SK-N-SH (cell line): ENCODE measurements at regions not wholly inside any gene's neighbourhood (a gene's known extent, or its start where the extent isn't known, plus 50 kb on each side); places are given as distances from the start of the nearest gene placed in this dataset.

ENCODE experiments used
- CTCF ChIA-PET: fragments of 300-600, 350-600 bp; formaldehyde crosslinking; extraction: SDS; loops from one replicate; lab custom pipeline; 2021; lab: Yijun Ruan, JAX
- POLR2A ChIA-PET: fragments of 350-600 bp; sonication (Branson Sonifier 250); formaldehyde crosslinking; extraction: SDS; loops from one replicate; lab custom pipeline; 2020; ENCODE audit warnings: antibody characterized with exemption, inconsistent platforms; lab: Yijun Ruan, JAX
- DNase-seq: peaks from one replicate; pipeline ENCODE4 v3.0.0; 2012
- H2AFZ ChIP-seq: fragments of 200-600 bp; sonication (generic); 2 replicates; pipeline ENCODE4 v1.8.1; 2016; ENCODE audit warnings: antibody characterized with exemption, mild to moderate bottlenecking, low read depth
- H3F3A ChIP-seq: fragments of 200-600 bp; sonication (generic); replicated peaks from 2 replicates; pipeline ENCODE3; 2016; ENCODE audit warnings: antibody characterized with exemption, mild to moderate bottlenecking; ENCODE audit not compliant: insufficient read depth
- H3K27ac ChIP-seq, 2 experiments: fragments of 200-500 bp in 1 of 2; fragments of 200-600 bp in 1 of 2; sonication (Bioruptor generic) in 1 of 2; sonication (generic), shearing (Covaris generic) in 1 of 2; 2 replicates each; pipeline versions ENCODE4 v1.5.1 to v1.6.1; 2014 to 2016; ENCODE audit warnings: low read depth in 2 of 2, inconsistent platforms in 1 of 2, low read length in 1 of 2, mild to moderate bottlenecking in 1 of 2, mixed read lengths in 1 of 2
- H3K27me3 ChIP-seq: fragments of 200-600 bp; sonication (generic), shearing (Covaris generic); 2 replicates; pipeline ENCODE4 v1.6.1; 2016; ENCODE audit warnings: mixed run types; ENCODE audit not compliant: insufficient read depth
- H3K36me3 ChIP-seq, 2 experiments: fragments of 200-500 bp in 1 of 2; fragments of 200-600 bp in 1 of 2; sonication (Bioruptor generic) in 1 of 2; sonication (generic) in 1 of 2; replicated peaks in 1 of 2; 2 replicates each; pipeline versions ENCODE3 to v1.5.1; 2014 to 2016; ENCODE audit warnings: low read length in 1 of 2, mild to moderate bottlenecking in 1 of 2; ENCODE audit not compliant: insufficient read depth in 2 of 2, control insufficient read depth in 1 of 2
- H3K4me1 ChIP-seq, 2 experiments: fragments of 200-500 bp in 1 of 2; fragments of 200-600 bp in 1 of 2; sonication (Bioruptor generic) in 1 of 2; sonication (generic), shearing (Covaris generic) in 1 of 2; 2 replicates each; pipeline versions ENCODE4 v1.5.1 to v1.6.1; 2014 to 2016; ENCODE audit warnings: low read depth in 1 of 2, low read length in 1 of 2, mixed run types in 1 of 2; ENCODE audit not compliant: insufficient read depth in 2 of 2, control insufficient read depth in 1 of 2
- H3K4me2 ChIP-seq: fragments of 200-600 bp; sonication (generic), shearing (Covaris generic); 2 replicates; pipeline ENCODE4 v1.6.1; 2017; ENCODE audit warnings: mixed run types
- H3K4me3 ChIP-seq, 2 experiments: fragments of 200-500 bp in 1 of 2; fragments of 200-600 bp in 1 of 2; sonication (Bioruptor generic) in 1 of 2; sonication (generic), shearing (Covaris generic) in 1 of 2; 2 replicates each; pipeline versions ENCODE4 v1.5.1 to v1.8.1; 2014 to 2016; ENCODE audit warnings: low read depth in 2 of 2, inconsistent platforms in 1 of 2, low read length in 1 of 2, mild to moderate bottlenecking in 1 of 2, mixed read lengths in 1 of 2, moderate library complexity in 1 of 2
- H3K79me2 ChIP-seq: fragments of 200-600 bp; sonication (generic); 2 replicates; pipeline ENCODE4 v1.8.1; 2017; ENCODE audit warnings: mild to moderate bottlenecking; ENCODE audit not compliant: insufficient read depth
- H3K9ac ChIP-seq: fragments of 200-600 bp; sonication (generic); 2 replicates; pipeline ENCODE4 v1.6.1; 2017; ENCODE audit warnings: mixed run types
- H3K9me2 ChIP-seq: fragments of 200-600 bp; sonication (generic); 2 replicates; pipeline ENCODE4 v1.6.1; 2017; ENCODE audit warnings: mixed run types
- H3K9me3 ChIP-seq: fragments of 200-600 bp; sonication (generic); 2 replicates; pipeline ENCODE4 v1.6.1; 2017; ENCODE audit warnings: mixed run types, mild to moderate bottlenecking, moderate library complexity
- H4K20me1 ChIP-seq: fragments of 200-600 bp; sonication (generic); 2 replicates; pipeline ENCODE4 v1.6.1; 2017; ENCODE audit warnings: mild to moderate bottlenecking, mixed run types; ENCODE audit not compliant: insufficient read depth
- CTCF ChIP-seq: fragments of 200-600 bp; sonication (generic); IDR thresholded peaks from 2 replicates; pipeline ENCODE4 v1.6.1; 2017; ENCODE audit warnings: antibody characterized with exemption, mild to moderate bottlenecking, moderate library complexity
- ELF1 ChIP-seq: IDR thresholded peaks from 2 replicates; pipeline ENCODE4 v1.4.0; 2012
- EZH2phosphoT487 ChIP-seq: fragments of 200-600 bp; sonication (generic); IDR thresholded peaks from 2 replicates; pipeline ENCODE4 v1.6.1; 2017; ENCODE audit warnings: low read depth, mixed run types, mild to moderate bottlenecking, antibody characterized with exemption, moderate library complexity, borderline replicate concordance
- FOSL2 ChIP-seq: IDR thresholded peaks from 2 replicates; pipeline ENCODE4 v1.4.0; 2012; ENCODE audit warnings: low read depth, mild to moderate bottlenecking, moderate library complexity, borderline replicate concordance
- FOXJ3 ChIP-seq: sonication (generic); formaldehyde crosslinking; IDR thresholded peaks from 2 replicates; pipeline ENCODE4 v1.5.1; 2020; ENCODE audit warnings: mild to moderate bottlenecking, missing genetic modification reagents
- FOXM1 ChIP-seq: IDR thresholded peaks from 2 replicates; pipeline ENCODE4 v1.4.0; 2012; ENCODE audit warnings: low read depth, mild to moderate bottlenecking
- IRF3 ChIP-seq: fragments of 150-350 bp; IDR thresholded peaks from 2 replicates; pipeline ENCODE4 v1.6.1; 2016; ENCODE audit warnings: mild to moderate bottlenecking, low read depth, low read length
- MAX ChIP-seq: IDR thresholded peaks from 2 replicates; pipeline ENCODE4 v1.4.0; 2012; ENCODE audit warnings: low read depth
- MXI1 ChIP-seq: IDR thresholded peaks from 2 replicates; pipeline ENCODE4 v1.6.1; 2012; ENCODE audit warnings: mild to moderate bottlenecking, low read depth, low read length, improper control_type of control experiment
- NFIC ChIP-seq: IDR thresholded peaks from 2 replicates; pipeline ENCODE4 v1.4.0; 2012; ENCODE audit warnings: borderline replicate concordance
- NRF1 ChIP-seq: IDR thresholded peaks from 2 replicates; pipeline ENCODE4 v1.6.1; 2012; ENCODE audit warnings: low read depth, mild to moderate bottlenecking, low read length
- RAD21 ChIP-seq: IDR thresholded peaks from 2 replicates; pipeline ENCODE4 v1.6.1; 2012; ENCODE audit warnings: mild to moderate bottlenecking, low read length
- TAF1 ChIP-seq: IDR thresholded peaks from 2 replicates; pipeline ENCODE4 v1.6.1; 2012; ENCODE audit warnings: low read depth, mild to moderate bottlenecking, low read length, moderate library complexity, borderline replicate concordance
- TCF12 ChIP-seq: IDR thresholded peaks from 2 replicates; pipeline ENCODE4 v1.4.0; 2012
- USF2 ChIP-seq: fragments of 150-350 bp; IDR thresholded peaks from 2 replicates; pipeline ENCODE4 v1.6.1; 2017; ENCODE audit warnings: antibody characterized with exemption, low read length, low read depth, borderline replicate concordance
- YY1 ChIP-seq: IDR thresholded peaks from 2 replicates; pipeline ENCODE4 v1.4.0; 2012; ENCODE audit warnings: low read depth, mild to moderate bottlenecking
- ZBTB33 ChIP-seq: IDR thresholded peaks from 2 replicates; pipeline ENCODE4 v1.4.0; 2012; ENCODE audit warnings: low read depth, borderline replicate concordance
- WGBS: methylation state at CpG from one replicate; pipeline ENCODE4 v1.1.6; 2017; ENCODE audit warnings: low lambda C conversion rate; 5-methylcytosine and 5-hydroxymethylcytosine counted together

- no peak for TF ChIP-seq FOXM1
- TF ChIP-seq FOSL2: peak; percentile 21; the same call in 1 of the 2 replicates
- TF ChIP-seq ELF1: no peak
- no peak for TF ChIP-seq CTCF
- peak; percentile 49 for TF ChIP-seq TCF12
- no peak; the same call in 1 of the 2 replicates for TF ChIP-seq NFIC
These were observed 90.8 kb downstream of the LHX9 start (continued) for GRCh38 chr1:198007687-198008607.

DNA sequence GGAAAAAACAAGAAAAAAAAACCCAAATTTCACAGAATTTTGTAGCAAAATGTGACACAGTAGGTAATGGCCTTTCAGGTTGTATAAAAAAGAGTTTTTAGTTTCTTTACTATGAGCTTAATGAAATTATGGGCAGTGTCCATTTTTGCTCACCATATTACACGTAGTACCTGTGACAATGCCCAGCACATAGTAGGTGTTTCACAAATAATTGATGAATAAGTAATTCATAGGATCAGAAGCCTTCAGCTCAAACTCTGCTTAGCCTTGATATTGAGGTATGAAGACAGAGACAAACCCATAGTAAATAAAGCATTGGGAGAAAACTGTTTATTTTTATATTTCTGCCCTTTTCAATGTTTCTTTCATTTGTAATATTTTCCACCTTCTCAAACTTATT lies 97.2 kb downstream of the LHX9 start:
- H3K4me3 ChIP-seq: no peak overlapping the region
- CTCF ChIA-PET: no interaction called here
- TF ChIP-seq YY1 (no peak), IRF3 (no peak), MAX (no peak), TAF1 (no peak), ZBTB33 (no peak), MXI1 (no peak), TCF12 (no peak), FOXJ3 (CRISPR knock-in tag) (no peak), NRF1 (no peak), EZH2phosphoT487 (no peak), USF2 (no peak), RAD21 (no peak)
- TF ChIP-seq, all 33 proteins: peak for 0
- Histone ChIP-seq H3K36me3 (no peaks in the 10 kb centered on the region), H3K79me2 (no peaks in the 10 kb centered on the region), H3K9ac (no peak overlapping the region), H2AFZ (no peak overlapping the region), H3K27me3 (no peaks in the 10 kb centered on the region), H3K27ac (no peak overlapping the region), H4K20me1 (no peaks in the 10 kb centered on the region), H3K4me1 (peaks cover 0 to 15% of the 10 kb centered on the region in 2 experiments; a peak in 2 of 4 replicates), H3K4me2 (no peak overlapping the region), H3K9me3 (no peaks in the 10 kb centered on the region), H3K9me2 (no peaks in the 10 kb centered on the region), H3F3A (peaks cover 37% of the 10 kb centered on the region)
- DNase-seq: no peak
- POLR2A ChIA-PET: no interaction called here
- WGBS: 76% methylated on average over 1 of the region's 1 CpG
